ENCODE measurements at regions not wholly inside any gene's neighbourhood (a gene's known extent, or its start where the extent isn't known, plus 50 kb on each side); places are given as distances from the start of the nearest gene placed in this dataset.
"Not testable (repeated sequence)": the region's sequence is repeated elsewhere in the genome, so short reads cannot be mapped to it uniquely, and the experiment has no call there.

DNA sequence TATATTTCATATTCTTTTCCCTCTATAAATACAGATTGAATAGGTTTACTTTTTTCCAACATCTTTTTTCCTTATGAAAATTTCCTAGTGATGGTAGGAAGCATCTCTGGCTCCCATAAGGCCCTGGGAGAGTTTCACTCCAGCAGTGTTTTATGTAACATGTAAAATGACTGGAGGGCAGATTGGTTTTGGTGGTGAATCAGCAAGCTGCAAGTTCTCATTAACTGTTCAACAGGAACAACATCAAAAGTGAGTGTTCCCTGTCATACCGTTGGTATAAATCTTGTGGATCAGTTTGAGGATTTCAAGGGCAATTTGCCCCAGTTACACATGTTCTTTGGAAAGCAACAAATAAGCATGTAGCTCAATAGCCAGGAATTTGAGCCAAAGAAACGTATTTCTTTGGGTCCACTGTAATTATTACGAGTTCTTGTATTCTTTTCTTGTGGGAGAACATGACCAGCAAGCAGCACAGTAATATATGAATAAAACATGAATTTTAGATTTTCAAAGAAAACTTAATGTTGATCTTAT lies 345.7 kb downstream of the SV2B start:
- intact Hi-C loops (cut with DNase I) = no loop called here
- peaks cover 0 to 4% of the 10 kb centered on the region in 2 donors for H3K9me3 ChIP-seq
- no peaks in the 10 kb centered on the region for H3K27me3 ChIP-seq
- DNase-seq (no peak), ATAC-seq (no peak)
- no peaks in the 10 kb centered on the region for H3K4me1 ChIP-seq
- no peak overlapping the region for H3K4me3 ChIP-seq
- no peak overlapping the region for H3K27ac ChIP-seq
- H3K36me3 ChIP-seq = no peaks in the 10 kb centered on the region
- TF ChIP-seq, protein P1, sequence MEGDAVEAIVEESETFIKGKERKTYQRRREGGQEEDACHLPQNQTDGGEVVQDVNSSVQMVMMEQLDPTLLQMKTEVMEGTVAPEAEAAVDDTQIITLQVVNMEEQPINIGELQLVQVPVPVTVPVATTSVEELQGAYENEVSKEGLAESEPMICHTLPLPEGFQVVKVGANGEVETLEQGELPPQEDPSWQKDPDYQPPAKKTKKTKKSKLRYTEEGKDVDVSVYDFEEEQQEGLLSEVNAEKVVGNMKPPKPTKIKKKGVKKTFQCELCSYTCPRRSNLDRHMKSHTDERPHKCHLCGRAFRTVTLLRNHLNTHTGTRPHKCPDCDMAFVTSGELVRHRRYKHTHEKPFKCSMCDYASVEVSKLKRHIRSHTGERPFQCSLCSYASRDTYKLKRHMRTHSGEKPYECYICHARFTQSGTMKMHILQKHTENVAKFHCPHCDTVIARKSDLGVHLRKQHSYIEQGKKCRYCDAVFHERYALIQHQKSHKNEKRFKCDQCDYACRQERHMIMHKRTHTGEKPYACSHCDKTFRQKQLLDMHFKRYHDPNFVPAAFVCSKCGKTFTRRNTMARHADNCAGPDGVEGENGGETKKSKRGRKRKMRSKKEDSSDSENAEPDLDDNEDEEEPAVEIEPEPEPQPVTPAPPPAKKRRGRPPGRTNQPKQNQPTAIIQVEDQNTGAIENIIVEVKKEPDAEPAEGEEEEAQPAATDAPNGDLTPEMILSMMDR (IDR thresholded peaks at IDR 0.05) = no peak

DNA sequence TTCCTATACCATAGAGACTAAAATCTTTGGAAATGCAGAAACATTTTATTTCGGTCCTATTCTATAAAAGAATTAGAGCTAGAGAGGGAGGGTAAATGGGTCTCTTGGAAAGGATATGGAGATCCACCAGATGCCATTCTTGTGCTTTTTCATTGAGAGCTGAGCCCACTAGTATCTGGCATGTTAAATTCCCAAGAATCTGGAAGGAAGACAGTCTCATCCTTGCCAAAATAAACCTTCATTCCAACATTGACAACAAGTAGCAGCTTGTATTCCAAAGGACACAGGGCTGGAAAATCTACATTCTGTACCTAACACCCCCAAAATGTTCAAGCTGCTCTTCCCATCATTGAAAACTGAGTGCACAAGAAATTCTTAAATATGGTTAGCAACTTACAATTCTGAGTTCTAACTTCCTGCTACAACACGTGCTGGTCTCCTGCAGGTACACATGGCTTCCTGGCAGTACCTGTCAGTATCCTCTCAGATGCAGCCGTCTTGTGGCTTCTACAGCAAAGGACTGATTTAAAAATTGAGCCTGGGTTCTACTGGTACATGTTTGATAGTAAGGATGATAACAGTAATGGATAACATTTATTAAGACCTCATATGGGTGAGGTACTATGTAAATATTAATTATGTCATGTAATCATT lies 348.1 kb downstream of the SV2B start:
- Histone ChIP-seq H3K27me3 (no peaks in the 10 kb centered on the region), H3K27ac (no peak overlapping the region), H3K4me3 (no peak overlapping the region), H3K4me1 (no peaks in the 10 kb centered on the region), H3K9me3 (no peaks in the 10 kb centered on the region), H3K36me3 (no peaks in the 10 kb centered on the region)
- ATAC-seq (no peak), DNase-seq (no peak)
- intact Hi-C loops (cut with DNase I) = no loop called here
- TF ChIP-seq, protein P1 (IDR thresholded peaks at IDR 0.05) = no peak

- H3K27ac ChIP-seq; H3K4me1 ChIP-seq; intact Hi-C loops (cut with DNase I); ATAC-seq; H3K4me3 ChIP-seq; H3K36me3 ChIP-seq; H3K27me3 ChIP-seq; DNase-seq: not testable (repeated sequence)
- peaks cover 0 to 12% of the 10 kb centered on the region in 2 donors for H3K9me3 ChIP-seq
Observed at GRCh38 chr15:91453376-91453775, 353.3 kb downstream of the SV2B start.

GRCh38 chr15:91456251-91456718 lies 356.2 kb downstream of the SV2B start:
- no peak for ATAC-seq
- DNase-seq = no peak
- H3K36me3 ChIP-seq = no peaks in the 10 kb centered on the region
- H3K27me3 ChIP-seq = no peaks in the 10 kb centered on the region
- peaks cover 0 to 12% of the 10 kb centered on the region in 2 donors for H3K9me3 ChIP-seq
- H3K4me1 ChIP-seq = no peaks in the 10 kb centered on the region
- no peak overlapping the region for H3K4me3 ChIP-seq
- TF ChIP-seq, protein P1 (IDR thresholded peaks at IDR 0.05) = no peak
- no peak overlapping the region for H3K27ac ChIP-seq
- intact Hi-C loops (cut with DNase I) = no loop called here

GRCh38 chr15:91456921-91457320 lies 356.9 kb downstream of the SV2B start:
- Histone ChIP-seq H3K27me3 (no peaks in the 10 kb centered on the region), H3K27ac (no peak overlapping the region), H3K4me3 (no peak overlapping the region), H3K36me3 (no peaks in the 10 kb centered on the region), H3K9me3 (peaks cover 0 to 12% of the 10 kb centered on the region in 2 donors), H3K4me1 (no peaks in the 10 kb centered on the region)
- DNase-seq (no peak), ATAC-seq (no peak)
- TF ChIP-seq, protein P1 (IDR thresholded peaks at IDR 0.05) = no peak
- intact Hi-C loops (cut with DNase I) = no loop called here

DNA sequence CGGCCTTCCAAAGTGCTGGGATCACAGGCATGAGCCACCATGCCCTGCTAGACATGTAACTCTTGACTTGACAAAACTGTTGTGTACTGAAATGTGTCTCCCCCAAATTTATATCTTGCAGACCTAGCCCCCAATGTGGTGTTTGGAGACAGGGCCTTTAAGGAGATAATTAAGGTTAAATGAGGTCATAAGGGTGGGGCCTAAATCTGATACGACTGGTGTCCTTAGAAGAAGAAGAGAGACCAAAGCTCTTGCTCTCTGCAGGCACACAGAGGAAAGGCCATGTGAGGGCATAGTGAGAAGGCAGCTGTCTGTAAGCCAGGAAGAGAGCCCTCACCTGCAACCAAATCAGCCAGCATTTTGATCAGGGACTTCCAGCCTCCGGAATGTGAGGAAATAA lies 361.3 kb downstream of the SV2B start:
- Histone ChIP-seq H3K27ac (no peak overlapping the region), H3K36me3 (no peaks in the 10 kb centered on the region), H3K4me3 (no peak overlapping the region), H3K27me3 (no peaks in the 10 kb centered on the region), H3K4me1 (no peaks in the 10 kb centered on the region), H3K9me3 (no peaks in the 10 kb centered on the region)
- DNase-seq = no peak
- intact Hi-C loops (cut with DNase I) = no loop called here
- TF ChIP-seq, protein P1 (IDR thresholded peaks at IDR 0.05) = no peak
- ATAC-seq = no peak

All from left lung (tissue), 4 donors.